ENCODE measurements at regions not wholly inside any gene's neighbourhood (a gene's known extent, or its start where the extent isn't known, plus 50 kb on each side); places are given as distances from the start of the nearest gene placed in this dataset.
A peak's percentile ranks its signal among the peaks of the same experiment; 100 is the strongest.
"Not testable (repeated sequence)": the region's sequence is repeated elsewhere in the genome, so short reads cannot be mapped to it uniquely, and the experiment has no call there.

DNA sequence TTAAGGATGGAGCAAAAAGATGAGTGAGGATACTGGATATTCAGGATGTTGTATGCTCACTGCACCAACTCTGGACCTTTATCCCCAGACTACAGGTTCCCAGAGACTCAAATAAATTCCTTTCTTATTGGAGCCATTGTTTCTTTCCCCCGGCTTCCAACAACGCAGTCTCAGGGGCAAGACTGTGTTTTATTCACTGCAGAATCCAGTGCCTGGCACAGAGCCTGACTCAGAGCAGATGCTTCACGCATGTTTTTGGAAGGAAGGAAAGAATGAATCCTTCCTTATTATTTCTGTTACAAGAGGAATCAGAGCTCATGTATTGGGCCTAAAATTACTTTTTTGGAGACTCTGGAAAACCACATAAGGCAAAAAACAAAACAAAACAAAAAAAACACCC, 96.0 kb upstream of the VGLL4 start:
- Histone ChIP-seq H3K27ac (ENCODE audit: insufficient read depth in 1 of 2, low read depth in 1 of 2, low read length in 2 of 2, poor library complexity in 1 of 2, severe bottlenecking in 2 of 2) (no peak overlapping the region), H3K4me1 (ENCODE audit: control extremely low read depth in 1 of 4, control insufficient read depth in 4 of 4, insufficient read depth in 4 of 4, low read length in 3 of 4) (no peaks in the 10 kb centered on the region), H3K36me3 (ENCODE audit: control insufficient read depth in 4 of 4, insufficient read depth in 4 of 4, low read length in 3 of 4) (no peaks in the 10 kb centered on the region), H3K9me3 (ENCODE audit: control extremely low read depth in 1 of 5, control insufficient read depth in 4 of 5, insufficient read depth in 2 of 5, low read depth in 1 of 5, low read length in 4 of 5) (no peaks in the 10 kb centered on the region), H3K27me3 (replicated peaks in 2 of 5; ENCODE audit: control insufficient read depth in 4 of 5, insufficient read depth in 5 of 5, low read length in 4 of 5) (no peaks in the 10 kb centered on the region), H3K4me3 (ENCODE audit: control insufficient read depth in 1 of 7, extremely low read depth in 1 of 7, insufficient read depth in 4 of 7, low read depth in 2 of 7, low read length in 6 of 7) (no peak overlapping the region)
- WGBS (ENCODE audit: insufficient coverage): 88% methylated on average over 3 of the region's 3 CpGs
- ChIA-PET POLR2A (no interaction called here), CTCF (interaction anchor here (1.6 kb wide), 1 partner anchor 16 kb away, joined by 3 read pairs; no protein-coding TSS in a partner anchor)
- DNase-seq: no peak

DNA sequence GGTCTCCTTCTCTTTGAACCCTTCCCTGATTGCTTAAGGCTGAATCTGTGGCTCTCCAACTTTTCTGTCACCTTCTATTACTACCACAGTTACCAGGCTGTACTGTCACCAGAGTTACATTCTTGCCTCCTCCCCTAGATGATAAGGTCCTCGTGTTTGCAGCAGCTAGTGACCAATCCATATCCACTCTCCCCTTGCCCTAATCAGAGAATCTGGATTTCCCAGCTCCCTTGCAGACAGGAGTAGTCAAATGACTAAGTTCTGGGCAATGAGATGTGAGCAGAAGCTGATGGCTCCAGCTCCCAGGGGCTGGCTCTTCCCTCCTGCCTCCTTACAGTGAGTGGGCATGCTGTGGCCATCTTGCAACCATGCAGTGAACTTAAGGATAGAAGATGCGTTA, 95.4 kb upstream of the VGLL4 start:
- Histone ChIP-seq H3K4me3 (ENCODE audit: control insufficient read depth in 1 of 7, extremely low read depth in 1 of 7, insufficient read depth in 4 of 7, low read depth in 2 of 7, low read length in 6 of 7) (no peak overlapping the region), H3K36me3 (ENCODE audit: control insufficient read depth in 4 of 4, insufficient read depth in 4 of 4, low read length in 3 of 4) (no peaks in the 10 kb centered on the region), H3K9me3 (ENCODE audit: control extremely low read depth in 1 of 5, control insufficient read depth in 4 of 5, insufficient read depth in 2 of 5, low read depth in 1 of 5, low read length in 4 of 5) (no peaks in the 10 kb centered on the region), H3K27ac (ENCODE audit: insufficient read depth in 1 of 2, low read depth in 1 of 2, low read length in 2 of 2, poor library complexity in 1 of 2, severe bottlenecking in 2 of 2) (no peak overlapping the region), H3K4me1 (ENCODE audit: control extremely low read depth in 1 of 4, control insufficient read depth in 4 of 4, insufficient read depth in 4 of 4, low read length in 3 of 4) (no peaks in the 10 kb centered on the region), H3K27me3 (replicated peaks in 2 of 5; ENCODE audit: control insufficient read depth in 4 of 5, insufficient read depth in 5 of 5, low read length in 4 of 5) (no peaks in the 10 kb centered on the region)
- 79% methylated on average over 2 of the region's 2 CpGs for WGBS (ENCODE audit: insufficient coverage)
- ChIA-PET POLR2A (no interaction called here), CTCF (interaction anchor here (1.6 kb wide), 1 partner anchor 16 kb away, joined by 3 read pairs; no protein-coding TSS in a partner anchor)
- no peak for DNase-seq

DNA sequence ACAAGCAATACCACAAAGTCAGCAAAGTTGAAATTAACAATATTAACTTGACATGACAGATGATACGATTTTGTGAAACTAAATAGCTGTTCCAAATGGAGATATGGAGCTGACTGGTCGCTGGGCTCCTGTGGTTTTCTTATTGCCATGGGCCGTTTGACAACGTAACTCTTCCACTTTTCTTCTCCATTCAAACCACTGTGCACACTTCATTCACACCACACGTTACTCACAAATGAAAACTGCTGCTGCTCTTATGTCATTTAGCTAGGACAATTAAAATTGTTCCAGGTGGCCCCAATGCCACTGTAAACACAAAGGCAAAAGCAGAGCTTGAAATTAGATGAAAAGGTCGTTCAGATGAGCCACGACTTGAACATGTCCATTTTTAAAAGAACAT, 94.0 kb upstream of the VGLL4 start:
- WGBS (ENCODE audit: insufficient coverage): 94% methylated on average over 5 of the region's 7 CpGs
- Histone ChIP-seq H3K27me3 (replicated peaks in 2 of 5; ENCODE audit: control insufficient read depth in 4 of 5, insufficient read depth in 5 of 5, low read length in 4 of 5) (no peaks in the 10 kb centered on the region), H3K36me3 (ENCODE audit: control insufficient read depth in 4 of 4, insufficient read depth in 4 of 4, low read length in 3 of 4) (no peaks in the 10 kb centered on the region), H3K9me3 (ENCODE audit: control extremely low read depth in 1 of 5, control insufficient read depth in 4 of 5, insufficient read depth in 2 of 5, low read depth in 1 of 5, low read length in 4 of 5) (no peaks in the 10 kb centered on the region), H3K27ac (ENCODE audit: insufficient read depth in 1 of 2, low read depth in 1 of 2, low read length in 2 of 2, poor library complexity in 1 of 2, severe bottlenecking in 2 of 2) (no peak overlapping the region), H3K4me3 (ENCODE audit: control insufficient read depth in 1 of 7, extremely low read depth in 1 of 7, insufficient read depth in 4 of 7, low read depth in 2 of 7, low read length in 6 of 7) (no peak overlapping the region), H3K4me1 (ENCODE audit: control extremely low read depth in 1 of 4, control insufficient read depth in 4 of 4, insufficient read depth in 4 of 4, low read length in 3 of 4) (no peaks in the 10 kb centered on the region)
- ChIA-PET CTCF (interaction anchor here (0.8 kb wide), 1 partner anchor 14 kb away, joined by 3 read pairs; no protein-coding TSS in a partner anchor), POLR2A (no interaction called here)
- no peak for DNase-seq

- no peaks in the 10 kb centered on the region for H3K4me1 ChIP-seq (ENCODE audit: control extremely low read depth in 1 of 4, control insufficient read depth in 4 of 4, insufficient read depth in 4 of 4, low read length in 3 of 4)
- 89% methylated on average over 9 of the region's 9 CpGs for WGBS (ENCODE audit: insufficient coverage)
- ChIA-PET CTCF (no interaction called here), POLR2A (no interaction called here)
- H3K27ac ChIP-seq (ENCODE audit: insufficient read depth in 1 of 2, low read depth in 1 of 2, low read length in 2 of 2, poor library complexity in 1 of 2, severe bottlenecking in 2 of 2): no peak overlapping the region
- peak in 2 of 3 donors; percentile 6 to 16 for DNase-seq
- no peaks in the 10 kb centered on the region for H3K9me3 ChIP-seq (ENCODE audit: control extremely low read depth in 1 of 5, control insufficient read depth in 4 of 5, insufficient read depth in 2 of 5, low read depth in 1 of 5, low read length in 4 of 5)
- H3K36me3 ChIP-seq (ENCODE audit: control insufficient read depth in 4 of 4, insufficient read depth in 4 of 4, low read length in 3 of 4): no peaks in the 10 kb centered on the region
- no peaks in the 10 kb centered on the region for H3K27me3 ChIP-seq (replicated peaks in 2 of 5; ENCODE audit: control insufficient read depth in 4 of 5, insufficient read depth in 5 of 5, low read length in 4 of 5)
- H3K4me3 ChIP-seq (ENCODE audit: control insufficient read depth in 1 of 7, extremely low read depth in 1 of 7, insufficient read depth in 4 of 7, low read depth in 2 of 7, low read length in 6 of 7): no peak overlapping the region
Measured at GRCh38 chr3:11736136-11736833, 92.6 kb upstream of the VGLL4 start.

GRCh38 chr3:11735638-11736037, 91.9 kb upstream of the VGLL4 start:
- Histone ChIP-seq H3K36me3 (ENCODE audit: control insufficient read depth in 4 of 4, insufficient read depth in 4 of 4, low read length in 3 of 4) (no peaks in the 10 kb centered on the region), H3K4me1 (ENCODE audit: control extremely low read depth in 1 of 4, control insufficient read depth in 4 of 4, insufficient read depth in 4 of 4, low read length in 3 of 4) (no peaks in the 10 kb centered on the region), H3K9me3 (ENCODE audit: control extremely low read depth in 1 of 5, control insufficient read depth in 4 of 5, insufficient read depth in 2 of 5, low read depth in 1 of 5, low read length in 4 of 5) (no peaks in the 10 kb centered on the region), H3K27me3 (replicated peaks in 2 of 5; ENCODE audit: control insufficient read depth in 4 of 5, insufficient read depth in 5 of 5, low read length in 4 of 5) (no peaks in the 10 kb centered on the region), H3K4me3 (ENCODE audit: control insufficient read depth in 1 of 7, extremely low read depth in 1 of 7, insufficient read depth in 4 of 7, low read depth in 2 of 7, low read length in 6 of 7) (no peak overlapping the region), H3K27ac (ENCODE audit: insufficient read depth in 1 of 2, low read depth in 1 of 2, low read length in 2 of 2, poor library complexity in 1 of 2, severe bottlenecking in 2 of 2) (no peak overlapping the region)
- WGBS (ENCODE audit: insufficient coverage): 100% methylated on average over 2 of the region's 6 CpGs
- ChIA-PET POLR2A (interaction anchor here (0.6 kb wide), 1 partner anchor 53 kb away, joined by 3 read pairs; no protein-coding TSS in a partner anchor), CTCF (no interaction called here)
- no peak for DNase-seq

DNA sequence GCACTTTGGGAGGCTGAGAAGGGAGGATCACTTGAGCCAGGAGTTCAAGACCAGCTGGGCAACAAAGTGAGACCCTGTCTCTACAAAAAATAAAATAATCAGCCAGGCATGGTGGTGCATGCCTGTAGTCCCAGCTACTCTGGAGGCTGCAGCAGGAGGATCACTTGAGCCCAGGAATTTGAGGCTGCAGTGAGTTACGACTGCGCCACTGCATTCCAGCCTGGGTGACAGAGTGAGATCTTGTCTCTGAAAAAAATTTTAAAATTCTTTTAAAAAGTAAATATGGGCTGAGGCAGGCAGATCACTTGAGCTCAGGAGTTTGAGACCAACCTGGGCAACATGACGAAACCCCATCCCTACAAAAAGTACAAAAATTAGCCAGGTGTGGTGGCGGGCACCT, 91.4 kb upstream of the VGLL4 start:
- H3K4me1 ChIP-seq (ENCODE audit: control extremely low read depth in 1 of 4, control insufficient read depth in 4 of 4, insufficient read depth in 4 of 4, low read length in 3 of 4); H3K9me3 ChIP-seq (ENCODE audit: control extremely low read depth in 1 of 5, control insufficient read depth in 4 of 5, insufficient read depth in 2 of 5, low read depth in 1 of 5, low read length in 4 of 5); H3K4me3 ChIP-seq (ENCODE audit: control insufficient read depth in 1 of 7, extremely low read depth in 1 of 7, insufficient read depth in 4 of 7, low read depth in 2 of 7, low read length in 6 of 7); H3K27me3 ChIP-seq (replicated peaks in 2 of 5; ENCODE audit: control insufficient read depth in 4 of 5, insufficient read depth in 5 of 5, low read length in 4 of 5); H3K27ac ChIP-seq (ENCODE audit: insufficient read depth in 1 of 2, low read depth in 1 of 2, low read length in 2 of 2, poor library complexity in 1 of 2, severe bottlenecking in 2 of 2); H3K36me3 ChIP-seq (ENCODE audit: control insufficient read depth in 4 of 4, insufficient read depth in 4 of 4, low read length in 3 of 4); CTCF ChIA-PET; DNase-seq: not testable (repeated sequence)
- POLR2A ChIA-PET: interaction anchor here (0.6 kb wide), 1 partner anchor 53 kb away, joined by 3 read pairs; no protein-coding TSS in a partner anchor
- WGBS (ENCODE audit: insufficient coverage): 90% methylated on average over 2 of the region's 4 CpGs

GRCh38 chr3:11733914-11734313, 90.2 kb upstream of the VGLL4 start:
- CTCF ChIA-PET: no interaction called here
- Histone ChIP-seq H3K27me3 (replicated peaks in 2 of 5; ENCODE audit: control insufficient read depth in 4 of 5, insufficient read depth in 5 of 5, low read length in 4 of 5) (no peaks in the 10 kb centered on the region), H3K4me1 (ENCODE audit: control extremely low read depth in 1 of 4, control insufficient read depth in 4 of 4, insufficient read depth in 4 of 4, low read length in 3 of 4) (no peaks in the 10 kb centered on the region), H3K36me3 (ENCODE audit: control insufficient read depth in 4 of 4, insufficient read depth in 4 of 4, low read length in 3 of 4) (no peaks in the 10 kb centered on the region), H3K9me3 (ENCODE audit: control extremely low read depth in 1 of 5, control insufficient read depth in 4 of 5, insufficient read depth in 2 of 5, low read depth in 1 of 5, low read length in 4 of 5) (no peaks in the 10 kb centered on the region), H3K27ac (ENCODE audit: insufficient read depth in 1 of 2, low read depth in 1 of 2, low read length in 2 of 2, poor library complexity in 1 of 2, severe bottlenecking in 2 of 2) (no peak overlapping the region), H3K4me3 (ENCODE audit: control insufficient read depth in 1 of 7, extremely low read depth in 1 of 7, insufficient read depth in 4 of 7, low read depth in 2 of 7, low read length in 6 of 7) (no peak overlapping the region)
- WGBS (ENCODE audit: insufficient coverage): 92% methylated on average over 6 of the region's 7 CpGs
- POLR2A ChIA-PET: no interaction called here
- no peak for DNase-seq

Measured in common myeloid progenitor, CD34-positive (primary cell).